ENCODE measurements at regions not wholly inside any gene's neighbourhood (a gene's known extent, or its start where the extent isn't known, plus 50 kb on each side); places are given as distances from the start of the nearest gene placed in this dataset.

DNA sequence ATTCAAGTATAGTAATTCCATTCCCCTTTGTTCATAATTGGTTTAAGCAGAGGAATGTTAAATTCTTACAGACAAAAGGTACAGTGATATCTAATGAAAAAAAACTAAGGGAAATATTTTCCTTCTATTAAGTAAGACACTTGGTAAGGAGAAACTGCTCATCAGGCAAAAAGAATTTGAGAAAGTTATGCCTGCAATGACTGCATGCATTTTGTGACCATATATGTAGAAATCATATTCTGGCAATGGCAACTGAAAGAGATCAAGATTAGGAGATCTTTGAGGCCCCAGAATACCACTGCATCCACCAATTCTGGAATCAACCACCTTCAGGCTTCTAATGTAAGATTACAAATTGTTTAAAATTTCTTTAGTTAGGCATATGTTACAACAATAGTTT is 364.8 kb downstream of the PCDH10 start:
- Histone ChIP-seq H2AFZ (ENCODE audit: low read depth, low read length) (no peak overlapping the region), H3K9me2 (ENCODE audit: insufficient read depth, low read length) (no peaks in the 10 kb centered on the region), H3K9ac (ENCODE audit: low read length) (no peak overlapping the region), H4K20me1 (ENCODE audit: insufficient read depth) (no peaks in the 10 kb centered on the region), H3K27me3 (ENCODE audit: insufficient read depth, low read depth, low read length) (no peaks in the 10 kb centered on the region), H3K27ac (ENCODE audit: low read length) (no peak overlapping the region), H3K36me3 (ENCODE audit: insufficient read depth, low read length) (no peaks in the 10 kb centered on the region), H3K4me2 (ENCODE audit: low read length) (no peak overlapping the region), H3K9me3 (ENCODE audit: low read length) (no peaks in the 10 kb centered on the region), H3F3A (ENCODE audit: insufficient read depth, low read length, poor library complexity, severe bottlenecking) (no peaks in the 10 kb centered on the region), H3K4me3 (ENCODE audit: low read length) (no peak overlapping the region), H3K79me2 (replicated peaks; ENCODE audit: insufficient read depth, low read length) (no peaks in the 10 kb centered on the region)
- TF ChIP-seq RAD21 (conservative IDR thresholded peaks at IDR 0.05): no peak
- TF ChIP-seq SMC3 (conservative IDR thresholded peaks at IDR 0.05; ENCODE audit: poor library complexity): no peak
- TF ChIP-seq, protein P1, sequence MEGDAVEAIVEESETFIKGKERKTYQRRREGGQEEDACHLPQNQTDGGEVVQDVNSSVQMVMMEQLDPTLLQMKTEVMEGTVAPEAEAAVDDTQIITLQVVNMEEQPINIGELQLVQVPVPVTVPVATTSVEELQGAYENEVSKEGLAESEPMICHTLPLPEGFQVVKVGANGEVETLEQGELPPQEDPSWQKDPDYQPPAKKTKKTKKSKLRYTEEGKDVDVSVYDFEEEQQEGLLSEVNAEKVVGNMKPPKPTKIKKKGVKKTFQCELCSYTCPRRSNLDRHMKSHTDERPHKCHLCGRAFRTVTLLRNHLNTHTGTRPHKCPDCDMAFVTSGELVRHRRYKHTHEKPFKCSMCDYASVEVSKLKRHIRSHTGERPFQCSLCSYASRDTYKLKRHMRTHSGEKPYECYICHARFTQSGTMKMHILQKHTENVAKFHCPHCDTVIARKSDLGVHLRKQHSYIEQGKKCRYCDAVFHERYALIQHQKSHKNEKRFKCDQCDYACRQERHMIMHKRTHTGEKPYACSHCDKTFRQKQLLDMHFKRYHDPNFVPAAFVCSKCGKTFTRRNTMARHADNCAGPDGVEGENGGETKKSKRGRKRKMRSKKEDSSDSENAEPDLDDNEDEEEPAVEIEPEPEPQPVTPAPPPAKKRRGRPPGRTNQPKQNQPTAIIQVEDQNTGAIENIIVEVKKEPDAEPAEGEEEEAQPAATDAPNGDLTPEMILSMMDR (IDR thresholded peaks at IDR 0.05; ENCODE audit: poor library complexity, severe bottlenecking): no peak
- TF ChIP-seq EZH2 (IDR thresholded peaks at IDR 0.05; ENCODE audit: borderline replicate concordance, insufficient read depth, low read length, poor library complexity, severe bottlenecking): no peak
- TF ChIP-seq POLR2AphosphoS5 (IDR thresholded peaks at IDR 0.05): no peak
- TF ChIP-seq TAF1 (IDR thresholded peaks at IDR 0.05; ENCODE audit: low read depth): no peak
- no peak for TF ChIP-seq MXI1 (conservative IDR thresholded peaks at IDR 0.05; ENCODE audit: poor library complexity, severe bottlenecking)
- TF ChIP-seq EP300 (conservative IDR thresholded peaks at IDR 0.05; ENCODE audit: poor library complexity, severe bottlenecking): no peak
- TF ChIP-seq, protein P2, sequence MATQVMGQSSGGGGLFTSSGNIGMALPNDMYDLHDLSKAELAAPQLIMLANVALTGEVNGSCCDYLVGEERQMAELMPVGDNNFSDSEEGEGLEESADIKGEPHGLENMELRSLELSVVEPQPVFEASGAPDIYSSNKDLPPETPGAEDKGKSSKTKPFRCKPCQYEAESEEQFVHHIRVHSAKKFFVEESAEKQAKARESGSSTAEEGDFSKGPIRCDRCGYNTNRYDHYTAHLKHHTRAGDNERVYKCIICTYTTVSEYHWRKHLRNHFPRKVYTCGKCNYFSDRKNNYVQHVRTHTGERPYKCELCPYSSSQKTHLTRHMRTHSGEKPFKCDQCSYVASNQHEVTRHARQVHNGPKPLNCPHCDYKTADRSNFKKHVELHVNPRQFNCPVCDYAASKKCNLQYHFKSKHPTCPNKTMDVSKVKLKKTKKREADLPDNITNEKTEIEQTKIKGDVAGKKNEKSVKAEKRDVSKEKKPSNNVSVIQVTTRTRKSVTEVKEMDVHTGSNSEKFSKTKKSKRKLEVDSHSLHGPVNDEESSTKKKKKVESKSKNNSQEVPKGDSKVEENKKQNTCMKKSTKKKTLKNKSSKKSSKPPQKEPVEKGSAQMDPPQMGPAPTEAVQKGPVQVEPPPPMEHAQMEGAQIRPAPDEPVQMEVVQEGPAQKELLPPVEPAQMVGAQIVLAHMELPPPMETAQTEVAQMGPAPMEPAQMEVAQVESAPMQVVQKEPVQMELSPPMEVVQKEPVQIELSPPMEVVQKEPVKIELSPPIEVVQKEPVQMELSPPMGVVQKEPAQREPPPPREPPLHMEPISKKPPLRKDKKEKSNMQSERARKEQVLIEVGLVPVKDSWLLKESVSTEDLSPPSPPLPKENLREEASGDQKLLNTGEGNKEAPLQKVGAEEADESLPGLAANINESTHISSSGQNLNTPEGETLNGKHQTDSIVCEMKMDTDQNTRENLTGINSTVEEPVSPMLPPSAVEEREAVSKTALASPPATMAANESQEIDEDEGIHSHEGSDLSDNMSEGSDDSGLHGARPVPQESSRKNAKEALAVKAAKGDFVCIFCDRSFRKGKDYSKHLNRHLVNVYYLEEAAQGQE (IDR thresholded peaks at IDR 0.05; ENCODE audit: borderline replicate concordance): no peak

DNA sequence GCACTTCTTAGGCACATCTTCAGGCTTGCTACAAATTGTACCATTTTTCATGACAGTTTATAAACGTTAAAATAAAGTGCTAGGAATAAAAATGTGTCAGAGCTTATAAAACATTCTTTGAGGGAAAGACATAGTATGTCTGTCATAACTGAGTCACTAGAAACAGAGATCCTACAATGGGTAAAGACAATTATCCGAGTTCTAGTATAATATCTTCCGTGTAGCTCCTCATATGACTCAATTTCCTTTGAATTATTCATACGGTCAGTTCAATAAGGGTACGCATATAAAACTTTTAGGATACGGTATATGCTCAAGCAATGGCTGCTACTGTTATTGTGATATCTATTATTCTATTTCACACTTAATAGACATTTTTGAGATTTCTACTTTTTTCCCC is 349.1 kb downstream of the PCDH10 start:
- no peaks in the 10 kb centered on the region for H3K27me3 ChIP-seq (ENCODE audit: insufficient read depth, low read depth, low read length)
- H3K9me2 ChIP-seq (ENCODE audit: insufficient read depth, low read length): no peaks in the 10 kb centered on the region
- no peaks in the 10 kb centered on the region for H4K20me1 ChIP-seq (ENCODE audit: insufficient read depth)
- no peak overlapping the region for H3K9ac ChIP-seq (ENCODE audit: low read length)
- no peak overlapping the region for H2AFZ ChIP-seq (ENCODE audit: low read depth, low read length)
- no peak for TF ChIP-seq RAD21 (conservative IDR thresholded peaks at IDR 0.05)
- TF ChIP-seq POLR2AphosphoS5 (IDR thresholded peaks at IDR 0.05): no peak
- TF ChIP-seq EP300 (conservative IDR thresholded peaks at IDR 0.05; ENCODE audit: poor library complexity, severe bottlenecking): no peak
- TF ChIP-seq, protein P1 (IDR thresholded peaks at IDR 0.05; ENCODE audit: poor library complexity, severe bottlenecking): no peak
- TF ChIP-seq, protein P2 (IDR thresholded peaks at IDR 0.05; ENCODE audit: borderline replicate concordance): no peak
- no peak for TF ChIP-seq EZH2 (IDR thresholded peaks at IDR 0.05; ENCODE audit: borderline replicate concordance, insufficient read depth, low read length, poor library complexity, severe bottlenecking)
- no peak for TF ChIP-seq TAF1 (IDR thresholded peaks at IDR 0.05; ENCODE audit: low read depth)
- TF ChIP-seq MXI1 (conservative IDR thresholded peaks at IDR 0.05; ENCODE audit: poor library complexity, severe bottlenecking): no peak
- no peak for TF ChIP-seq SMC3 (conservative IDR thresholded peaks at IDR 0.05; ENCODE audit: poor library complexity)
- H3K27ac ChIP-seq (ENCODE audit: low read length): no peak overlapping the region
- no peaks in the 10 kb centered on the region for H3K36me3 ChIP-seq (ENCODE audit: insufficient read depth, low read length)
- no peaks in the 10 kb centered on the region for H3F3A ChIP-seq (ENCODE audit: insufficient read depth, low read length, poor library complexity, severe bottlenecking)
- no peak overlapping the region for H3K4me3 ChIP-seq (ENCODE audit: low read length)
- H3K4me2 ChIP-seq (ENCODE audit: low read length): no peak overlapping the region
- H3K79me2 ChIP-seq (replicated peaks; ENCODE audit: insufficient read depth, low read length): no peaks in the 10 kb centered on the region
- H3K9me3 ChIP-seq (ENCODE audit: low read length): no peaks in the 10 kb centered on the region

Data from neural cell (in vitro differentiated cells).